ENCODE measurements at regions not wholly inside any gene's neighbourhood (a gene's known extent, or its start where the extent isn't known, plus 50 kb on each side); places are given as distances from the start of the nearest gene placed in this dataset.

DNA sequence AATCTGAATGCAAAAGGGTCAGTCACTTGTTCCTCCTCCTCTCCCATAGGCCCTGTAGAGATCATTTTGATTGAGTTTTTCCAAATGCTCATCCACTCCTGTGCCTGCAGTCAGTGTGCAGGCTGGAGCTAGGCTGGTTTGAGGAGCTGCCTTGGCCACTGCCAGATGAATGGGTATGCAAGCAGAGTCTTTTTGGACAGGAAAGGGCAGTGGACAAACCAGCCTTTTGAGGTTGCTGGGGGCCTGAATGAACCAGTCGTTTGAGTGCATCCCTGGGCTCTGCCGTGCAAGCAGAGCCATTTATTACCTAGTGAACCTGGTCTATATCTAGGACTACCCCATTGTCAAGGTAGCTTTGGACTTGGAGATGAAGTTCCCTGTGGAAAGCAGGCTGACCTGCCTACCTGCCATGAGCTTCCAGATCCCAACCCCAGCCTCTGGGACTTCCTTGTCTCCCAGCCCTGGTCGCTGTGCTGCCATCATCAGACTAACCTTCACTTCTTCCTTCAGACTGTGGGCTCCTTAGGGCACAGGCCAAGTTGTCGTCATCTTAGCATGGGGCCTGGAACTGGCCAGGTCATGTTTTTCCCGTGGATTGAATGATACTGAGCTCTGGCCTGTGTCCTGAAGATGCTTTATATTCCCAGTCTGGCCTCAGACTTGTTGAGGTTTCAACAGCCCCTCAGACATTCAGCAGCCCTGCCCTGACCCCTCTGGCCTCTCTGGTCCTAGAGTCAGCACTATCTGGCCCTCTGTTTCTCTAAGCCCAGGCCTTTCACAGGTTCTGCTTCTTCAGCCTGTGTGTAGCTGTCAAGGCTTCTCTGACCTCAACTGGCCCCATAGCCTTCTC is 55.5 kb upstream of the PRR23C start:
- ChIA-PET POLR2A (no interaction called here), CTCF (interaction anchor here (1.3 kb wide), 1 partner anchor 12 kb away, joined by 5 read pairs; no protein-coding TSS in a partner anchor)
- H3K4me3 ChIP-seq (ENCODE audit: low read depth, low read length): no peak overlapping the region
- no peaks in the 10 kb centered on the region for H3K4me1 ChIP-seq (ENCODE audit: control insufficient read depth, insufficient read depth, low read length)
- H3K9me3 ChIP-seq (ENCODE audit: control insufficient read depth, insufficient read depth, low read depth, low read length): no peaks in the 10 kb centered on the region
- no peak overlapping the region for H3K27ac ChIP-seq (ENCODE audit: extremely low read depth, low read depth, low read length)
- H3K36me3 ChIP-seq (ENCODE audit: control insufficient read depth in 2 of 2, insufficient read depth in 1 of 2, low read length in 2 of 2): no peaks in the 10 kb centered on the region
- TF ChIP-seq, protein P1, sequence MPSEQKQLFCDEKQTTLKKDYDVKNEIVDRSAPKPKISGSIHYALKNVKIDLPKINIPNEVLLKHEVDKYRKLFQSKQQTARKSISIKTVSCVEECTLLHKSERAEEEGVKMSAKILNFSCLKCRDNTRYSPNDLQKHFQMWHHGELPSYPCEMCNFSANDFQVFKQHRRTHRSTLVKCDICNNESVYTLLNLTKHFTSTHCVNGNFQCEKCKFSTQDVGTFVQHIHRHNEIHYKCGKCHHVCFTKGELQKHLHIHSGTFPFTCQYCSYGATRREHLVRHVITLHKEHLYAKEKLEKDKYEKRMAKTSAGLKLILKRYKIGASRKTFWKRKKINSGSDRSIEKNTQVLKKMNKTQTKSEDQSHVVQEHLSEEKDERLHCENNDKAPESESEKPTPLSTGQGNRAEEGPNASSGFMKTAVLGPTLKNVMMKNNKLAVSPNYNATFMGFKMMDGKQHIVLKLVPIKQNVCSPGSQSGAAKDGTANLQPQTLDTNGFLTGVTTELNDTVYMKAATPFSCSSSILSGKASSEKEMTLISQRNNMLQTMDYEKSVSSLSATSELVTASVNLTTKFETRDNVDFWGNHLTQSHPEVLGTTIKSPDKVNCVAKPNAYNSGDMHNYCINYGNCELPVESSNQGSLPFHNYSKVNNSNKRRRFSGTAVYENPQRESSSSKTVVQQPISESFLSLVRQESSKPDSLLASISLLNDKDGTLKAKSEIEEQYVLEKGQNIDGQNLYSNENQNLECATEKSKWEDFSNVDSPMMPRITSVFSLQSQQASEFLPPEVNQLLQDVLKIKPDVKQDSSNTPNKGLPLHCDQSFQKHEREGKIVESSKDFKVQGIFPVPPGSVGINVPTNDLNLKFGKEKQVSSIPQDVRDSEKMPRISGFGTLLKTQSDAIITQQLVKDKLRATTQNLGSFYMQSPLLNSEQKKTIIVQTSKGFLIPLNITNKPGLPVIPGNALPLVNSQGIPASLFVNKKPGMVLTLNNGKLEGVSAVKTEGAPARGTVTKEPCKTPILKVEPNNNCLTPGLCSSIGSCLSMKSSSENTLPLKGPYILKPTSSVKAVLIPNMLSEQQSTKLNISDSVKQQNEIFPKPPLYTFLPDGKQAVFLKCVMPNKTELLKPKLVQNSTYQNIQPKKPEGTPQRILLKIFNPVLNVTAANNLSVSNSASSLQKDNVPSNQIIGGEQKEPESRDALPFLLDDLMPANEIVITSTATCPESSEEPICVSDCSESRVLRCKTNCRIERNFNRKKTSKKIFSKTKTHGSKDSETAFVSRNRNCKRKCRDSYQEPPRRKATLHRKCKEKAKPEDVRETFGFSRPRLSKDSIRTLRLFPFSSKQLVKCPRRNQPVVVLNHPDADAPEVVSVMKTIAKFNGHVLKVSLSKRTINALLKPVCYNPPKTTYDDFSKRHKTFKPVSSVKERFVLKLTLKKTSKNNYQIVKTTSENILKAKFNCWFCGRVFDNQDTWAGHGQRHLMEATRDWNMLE (tag by site-specific recombination; conservative IDR thresholded peaks at IDR 0.05; ENCODE audit: low read depth): no peak
- TF ChIP-seq ZNF341 (tag by site-specific recombination; IDR thresholded peaks at IDR 0.05; ENCODE audit: low read depth) (no peak), HOXA7 (CRISPR knock-in tag; IDR thresholded peaks at IDR 0.05; ENCODE audit: borderline replicate concordance) (no peak), ZNF449 (tag by site-specific recombination; IDR thresholded peaks at IDR 0.05) (no peak), ZNF544 (tag by site-specific recombination; IDR thresholded peaks at IDR 0.05) (no peak), OSR2 (tag by site-specific recombination; IDR thresholded peaks at IDR 0.05) (no peak), ZNF423 (tag by site-specific recombination; IDR thresholded peaks at IDR 0.05) (no peak), ZSCAN5A (tag by site-specific recombination; IDR thresholded peaks at IDR 0.05) (no peak), ZSCAN18 (tag by site-specific recombination; IDR thresholded peaks at IDR 0.05) (no peak), ZNF16 (tag by site-specific recombination; IDR thresholded peaks at IDR 0.05; ENCODE audit: low read depth) (no peak), ZNF311 (tag by site-specific recombination; IDR thresholded peaks at IDR 0.05; ENCODE audit: borderline replicate concordance) (no peak), ZNF473 (tag by site-specific recombination; IDR thresholded peaks at IDR 0.05) (no peak)

DNA sequence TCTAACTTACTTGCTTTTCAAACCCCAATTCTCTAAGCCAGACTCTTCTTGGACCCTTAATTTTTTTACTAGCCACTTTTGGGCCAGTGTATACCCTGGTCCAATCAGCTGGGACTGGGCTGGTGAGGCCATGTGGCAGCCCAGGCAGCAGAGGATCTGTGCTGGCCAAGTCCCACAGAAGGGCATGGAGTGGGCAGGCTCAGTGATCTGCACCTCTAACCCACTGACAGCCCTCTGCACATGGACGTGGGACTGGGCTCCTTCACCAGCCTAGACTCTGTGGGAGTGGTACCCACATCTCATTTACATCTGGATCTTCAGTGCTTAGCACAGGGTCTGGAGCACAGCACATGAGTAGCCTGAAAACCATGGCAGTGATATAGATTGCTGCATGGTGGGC is 56.1 kb upstream of the PRR23C start:
- ChIA-PET POLR2A (no interaction called here), CTCF (no interaction called here)
- no peak for TF ChIP-seq OVOL3 (tag by site-specific recombination; IDR thresholded peaks at IDR 0.05)
- TF ChIP-seq HOXD13 (CRISPR knock-in tag; IDR thresholded peaks at IDR 0.05; ENCODE audit: borderline replicate concordance): no peak
- TF ChIP-seq FEZF1 (tag by site-specific recombination; IDR thresholded peaks at IDR 0.05): no peak
- TF ChIP-seq ZNF776 (tag by site-specific recombination; IDR thresholded peaks at IDR 0.05; ENCODE audit: borderline replicate concordance): no peak
- TF ChIP-seq ZNF19 (tag by site-specific recombination; IDR thresholded peaks at IDR 0.05; ENCODE audit: low read depth): no peak
- Histone ChIP-seq H3K9me3 (ENCODE audit: control insufficient read depth, insufficient read depth, low read depth, low read length) (no peaks in the 10 kb centered on the region), H3K4me1 (ENCODE audit: control insufficient read depth, insufficient read depth, low read length) (no peaks in the 10 kb centered on the region), H3K4me3 (ENCODE audit: low read depth, low read length) (no peak overlapping the region), H3K27ac (ENCODE audit: extremely low read depth, low read depth, low read length) (no peak overlapping the region), H3K36me3 (ENCODE audit: control insufficient read depth in 2 of 2, insufficient read depth in 1 of 2, low read length in 2 of 2) (no peaks in the 10 kb centered on the region)
